ENCODE measurements at regions not wholly inside any gene's neighbourhood (a gene's known extent, or its start where the extent isn't known, plus 50 kb on each side); places are given as distances from the start of the nearest gene placed in this dataset.

DNA sequence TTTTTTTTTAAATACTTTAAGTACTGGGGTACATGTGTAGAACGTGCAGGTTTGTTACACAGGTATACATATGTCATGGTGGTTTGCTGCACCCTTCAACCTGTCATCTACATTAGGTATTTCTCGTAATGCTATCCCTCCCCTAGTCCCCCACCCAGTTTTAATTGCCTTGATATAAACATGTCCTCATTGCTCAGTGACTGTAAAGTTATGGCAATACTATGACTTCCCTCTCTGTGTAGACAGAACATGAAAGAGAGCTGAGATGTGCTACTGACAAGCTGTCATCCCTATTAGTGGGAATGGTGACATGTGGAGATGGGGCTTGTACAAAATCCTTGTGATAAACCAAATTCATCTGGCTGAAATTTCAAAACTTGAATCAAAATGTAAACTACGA lies 449.7 kb upstream of the TRIB2 start:
- no peak for DNase-seq

DNA sequence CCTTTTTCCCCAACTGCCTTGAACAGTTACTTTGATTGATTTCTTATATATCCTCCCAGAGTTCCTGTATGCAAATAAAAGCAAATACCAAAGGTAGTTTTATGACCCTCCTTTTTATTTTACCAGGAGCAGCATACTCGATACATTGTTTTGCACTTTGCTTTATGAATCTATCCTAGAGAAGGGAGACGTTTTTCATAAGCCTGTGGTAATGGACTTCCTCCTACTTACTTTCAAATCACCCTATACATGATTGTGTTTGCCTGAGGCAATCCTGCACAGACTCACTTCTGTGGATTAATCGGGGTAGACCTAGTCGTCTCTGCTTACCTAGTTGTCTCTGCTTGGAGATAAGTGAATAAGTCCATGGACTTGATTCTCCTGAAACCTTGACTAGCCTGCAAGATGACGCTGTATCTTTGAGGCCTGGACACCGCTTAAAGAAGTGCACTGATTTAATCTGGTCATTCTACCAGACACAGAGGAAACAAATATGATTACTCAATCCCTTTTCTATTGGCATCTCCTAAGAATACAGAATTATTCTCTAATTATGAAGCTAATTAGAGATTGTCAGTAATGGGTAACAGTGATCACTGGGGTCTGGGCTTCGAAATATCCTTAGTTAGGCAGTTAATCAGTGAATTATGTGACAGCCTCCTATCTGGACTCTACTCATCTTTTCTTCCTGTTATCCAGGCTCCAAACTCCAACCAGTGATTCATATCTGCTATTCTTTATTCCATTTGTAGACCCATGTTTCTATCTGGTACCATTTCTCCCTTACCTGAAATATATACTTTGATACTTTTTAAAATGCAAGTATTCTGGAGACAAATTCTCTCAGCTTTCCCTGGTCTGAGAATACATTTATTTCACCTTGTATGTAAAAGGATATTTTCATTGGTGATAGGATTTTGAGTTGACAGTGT lies 447.4 kb upstream of the TRIB2 start:
- no peak for DNase-seq

DNA sequence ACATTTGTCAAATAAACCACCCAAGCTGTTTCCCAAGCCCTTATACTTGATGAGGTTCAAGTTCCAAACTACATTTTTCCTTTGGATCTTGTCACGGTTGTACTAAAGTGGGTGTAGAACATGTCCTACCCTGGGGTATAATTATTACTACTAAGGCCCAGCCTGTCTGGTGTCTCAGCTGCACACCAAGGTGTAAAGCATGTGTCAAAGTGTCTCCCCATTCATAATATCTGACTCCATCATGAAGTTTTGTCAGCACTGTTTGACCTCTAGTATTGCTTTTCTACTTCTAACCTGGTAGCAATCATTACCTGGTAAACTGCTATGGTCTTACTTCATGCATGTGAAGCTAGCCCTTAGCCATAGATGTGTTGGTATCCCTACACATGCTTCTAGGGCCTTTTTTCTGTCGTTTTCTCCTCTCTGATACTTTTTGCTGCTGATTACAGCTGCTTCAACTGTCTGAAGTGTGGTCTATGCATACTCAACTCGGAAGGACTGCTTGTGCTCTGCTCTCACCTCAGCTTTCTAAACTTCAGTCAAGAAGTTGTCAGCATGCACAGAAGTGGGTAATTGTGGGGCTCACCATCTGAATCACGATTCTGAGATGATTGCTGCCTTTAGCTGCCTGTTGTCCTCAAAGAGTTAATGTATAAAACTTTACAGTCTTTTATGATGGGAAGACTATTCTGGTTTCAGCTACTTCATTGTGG lies 445.7 kb upstream of the TRIB2 start:
- DNase-seq: no peak

DNA sequence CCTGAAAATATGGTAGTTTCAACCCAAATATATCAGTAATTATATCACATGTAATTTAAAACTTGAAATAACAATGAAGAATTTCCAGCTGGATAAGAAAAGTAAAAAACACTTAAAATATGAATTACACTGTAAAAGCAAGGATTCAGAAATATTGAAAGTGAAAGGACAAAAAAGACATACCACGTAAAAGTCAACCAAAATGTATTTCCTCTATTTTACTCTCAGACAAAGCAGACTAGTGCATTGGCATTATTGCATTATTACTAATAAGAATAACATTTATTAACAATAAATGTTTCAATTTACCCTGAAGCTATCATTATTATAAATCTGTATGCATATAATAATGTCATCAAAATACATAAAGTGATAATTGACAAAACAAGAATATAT lies 445.1 kb upstream of the TRIB2 start:
- no peak for DNase-seq

DNA sequence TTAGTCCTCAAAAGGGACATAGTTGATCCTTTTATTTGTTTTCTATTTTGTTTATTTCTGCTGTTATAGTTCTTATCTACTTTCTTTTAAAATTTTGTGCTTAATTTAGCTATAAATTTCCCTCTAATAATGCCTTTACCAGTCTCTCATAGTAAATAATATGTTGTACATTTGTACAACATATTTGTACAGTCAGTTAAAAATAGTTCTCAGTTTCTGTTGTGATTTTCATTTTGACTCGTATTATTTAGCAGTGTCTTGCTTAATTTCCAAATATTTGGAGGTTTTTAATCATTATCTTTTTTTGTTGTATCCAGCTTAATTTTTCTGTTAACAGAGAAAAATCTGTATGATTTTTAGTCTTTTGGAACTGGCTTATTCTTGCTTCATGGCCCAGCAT lies 443.6 kb upstream of the TRIB2 start:
- DNase-seq: no peak

DNA sequence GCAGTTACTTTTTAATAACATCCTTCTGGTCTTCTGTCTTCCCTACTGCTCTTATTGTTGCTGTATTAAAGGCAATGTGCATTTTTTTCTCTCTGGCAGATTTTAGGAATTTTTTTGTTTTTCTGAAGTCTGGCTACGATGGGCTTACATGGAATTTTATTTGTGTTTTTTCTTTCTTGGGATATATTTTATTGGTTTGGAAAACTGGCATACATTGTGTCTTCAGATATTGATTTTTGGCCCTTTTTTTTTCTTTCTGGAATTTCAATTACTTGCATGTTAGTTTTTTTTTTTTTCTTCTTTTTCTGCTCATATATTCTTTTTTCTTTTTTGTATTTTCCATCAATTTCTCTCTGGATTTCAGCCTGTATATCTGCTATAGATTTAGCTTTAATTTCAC lies 442.1 kb upstream of the TRIB2 start:
- DNase-seq: no peak

DNA sequence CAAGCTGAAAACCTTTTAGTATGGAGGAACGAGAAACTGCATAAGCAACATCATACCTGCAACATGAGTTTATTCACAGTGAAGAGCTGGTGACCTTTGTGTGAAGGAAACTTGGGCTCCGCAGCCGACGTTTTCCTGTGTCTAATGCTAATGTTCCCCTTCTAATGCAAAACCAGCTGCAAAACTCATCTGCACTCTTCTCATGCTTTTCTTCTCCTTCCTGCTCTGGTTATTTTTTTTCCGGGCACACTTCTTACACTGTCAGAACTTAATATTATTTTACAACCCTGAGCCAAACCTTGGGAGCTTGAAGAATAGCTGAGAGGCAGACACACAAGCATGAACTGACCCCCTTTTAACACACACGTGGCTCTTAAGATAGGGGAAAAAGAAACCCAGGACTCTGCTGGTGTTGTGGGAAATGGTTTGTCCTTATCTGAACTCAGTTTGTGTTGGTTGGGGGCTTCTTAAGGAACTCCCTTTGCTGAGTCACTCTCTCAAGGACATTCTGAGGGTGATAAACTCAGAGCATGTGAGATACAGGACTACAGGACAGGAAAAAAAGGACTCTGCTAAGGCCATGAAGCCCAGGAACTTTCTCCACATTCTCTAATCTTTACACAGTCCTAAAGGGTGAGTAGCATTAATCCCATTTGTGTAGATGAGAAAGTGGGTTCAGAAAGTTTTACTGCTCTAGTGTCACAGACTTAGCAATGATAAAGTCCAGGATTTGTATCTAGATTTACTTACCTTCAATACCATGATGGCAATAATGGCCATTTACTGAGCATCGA lies 439.3 kb upstream of the TRIB2 start:
- DNase-seq: no peak

DNA sequence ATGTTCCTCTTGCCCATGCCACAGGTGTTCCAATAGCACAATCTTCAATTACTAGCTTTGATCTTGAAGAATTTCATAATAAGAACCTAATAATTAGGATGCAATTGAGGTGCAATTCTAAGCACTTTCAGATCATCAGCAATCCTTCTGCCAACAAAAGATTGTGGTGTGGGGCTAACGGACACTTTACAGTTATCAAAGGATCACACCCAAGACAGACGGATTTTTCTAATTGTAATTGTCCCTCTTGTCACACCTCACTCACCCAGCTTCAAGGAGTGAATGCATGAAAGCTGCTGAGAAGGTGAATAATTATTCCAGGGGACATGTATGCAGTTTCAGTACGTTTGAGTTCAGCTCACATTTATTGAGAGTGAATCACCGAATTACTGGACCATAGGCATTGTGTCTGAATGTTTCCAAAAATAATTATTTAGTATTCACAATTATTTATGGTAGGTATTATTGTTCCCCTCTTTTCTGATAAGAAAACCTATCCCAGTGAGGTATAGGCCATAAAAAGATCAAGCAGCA lies 438.5 kb upstream of the TRIB2 start:
- DNase-seq: no peak

DNA sequence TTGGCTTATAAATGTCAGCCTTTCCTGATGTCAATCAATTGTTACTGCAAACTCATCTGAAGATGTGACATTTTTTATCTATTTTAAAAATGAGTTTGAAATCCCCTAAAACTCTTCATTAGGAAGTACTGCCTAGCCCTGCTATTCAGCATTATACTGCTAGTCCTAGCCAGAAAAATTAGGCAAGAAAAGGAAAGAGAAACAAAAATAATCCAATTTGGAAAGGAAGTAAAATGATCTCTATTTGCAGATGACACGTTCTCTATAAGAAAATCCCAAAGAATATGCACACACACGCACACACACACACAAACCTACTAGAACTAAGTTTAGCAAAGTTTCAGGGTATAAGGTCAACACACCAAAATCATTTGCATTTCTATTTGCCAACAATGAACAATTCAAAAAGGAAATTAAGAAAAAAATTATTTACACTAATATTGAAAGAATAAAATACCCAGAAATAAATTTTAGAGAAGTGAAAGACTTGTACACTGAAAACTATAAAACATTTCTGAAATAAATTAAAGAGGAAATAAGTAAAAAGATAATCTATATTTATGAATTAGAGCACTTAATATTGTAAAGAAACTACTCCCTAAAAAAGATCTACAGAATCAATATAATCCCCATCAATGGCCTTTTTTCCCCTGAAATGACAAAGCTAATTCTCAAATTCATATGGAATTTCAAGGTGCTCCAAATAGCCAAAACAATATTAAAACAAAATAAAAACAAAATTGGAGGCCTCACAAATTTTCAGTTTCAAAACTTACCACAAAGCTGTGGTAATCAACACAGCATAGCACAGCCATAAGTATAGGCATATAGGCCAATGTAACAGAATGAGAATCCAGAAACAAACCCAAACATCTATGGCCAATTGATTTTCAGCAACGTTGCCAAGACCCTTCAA lies 433.7 kb upstream of the TRIB2 start:
- no peak for DNase-seq

DNA sequence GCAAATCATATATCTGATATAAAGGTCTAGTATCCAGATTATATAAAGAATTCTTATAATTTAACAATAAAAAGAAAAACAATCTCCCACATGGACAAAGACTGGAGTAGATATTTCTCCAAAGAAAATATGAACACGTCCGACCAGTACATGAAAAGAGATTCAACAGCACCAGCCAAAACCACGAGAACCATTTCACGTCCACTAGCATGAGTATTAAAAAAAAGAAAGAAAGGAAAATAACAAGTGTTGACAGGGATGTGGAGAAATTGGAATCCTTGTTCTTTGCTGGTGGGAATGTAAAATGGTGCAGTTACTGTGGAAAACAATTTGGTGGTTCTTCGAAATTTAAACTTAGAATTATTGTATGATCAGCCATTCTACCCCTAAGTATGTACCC lies 432.7 kb upstream of the TRIB2 start:
- DNase-seq: no peak

DNA sequence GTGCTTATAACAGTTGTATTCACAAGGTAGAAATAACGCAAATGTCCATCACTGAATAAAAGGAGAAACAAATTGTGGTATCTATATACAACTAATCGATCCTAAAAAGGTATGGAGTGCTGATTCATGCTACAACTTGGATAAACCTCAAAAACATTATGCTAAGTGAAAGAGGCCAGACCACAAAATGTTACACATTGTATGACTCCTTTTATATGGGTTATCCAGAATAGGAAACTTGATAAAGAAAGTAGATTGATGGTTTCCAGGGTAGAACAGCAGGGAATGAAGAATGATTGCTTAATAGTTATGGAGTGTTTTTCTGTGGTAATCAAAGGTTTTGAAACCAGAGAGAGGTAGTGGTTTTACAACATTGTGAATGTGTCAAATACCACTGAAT lies 432.2 kb upstream of the TRIB2 start:
- DNase-seq: no peak

DNA sequence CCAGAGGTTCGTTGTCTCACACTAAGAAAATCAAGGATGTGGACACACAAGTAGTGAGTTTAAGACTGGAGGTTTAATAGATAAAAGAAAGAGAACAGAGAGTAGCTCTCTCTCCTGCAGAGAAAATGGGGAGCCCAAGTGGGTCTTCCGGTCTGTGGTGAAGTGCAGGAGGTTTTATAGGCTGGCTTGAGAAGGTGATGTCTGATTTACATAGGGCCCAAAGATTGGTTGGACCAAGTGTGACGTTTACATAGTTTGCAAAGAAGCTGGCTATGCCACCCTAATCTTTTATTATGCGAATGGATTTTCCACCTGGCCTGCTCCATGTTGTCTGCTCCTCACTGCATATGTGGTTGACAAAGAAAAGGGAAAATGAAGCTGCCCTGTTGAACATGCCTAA lies 430.4 kb upstream of the TRIB2 start:
- DNase-seq: no peak

DNA sequence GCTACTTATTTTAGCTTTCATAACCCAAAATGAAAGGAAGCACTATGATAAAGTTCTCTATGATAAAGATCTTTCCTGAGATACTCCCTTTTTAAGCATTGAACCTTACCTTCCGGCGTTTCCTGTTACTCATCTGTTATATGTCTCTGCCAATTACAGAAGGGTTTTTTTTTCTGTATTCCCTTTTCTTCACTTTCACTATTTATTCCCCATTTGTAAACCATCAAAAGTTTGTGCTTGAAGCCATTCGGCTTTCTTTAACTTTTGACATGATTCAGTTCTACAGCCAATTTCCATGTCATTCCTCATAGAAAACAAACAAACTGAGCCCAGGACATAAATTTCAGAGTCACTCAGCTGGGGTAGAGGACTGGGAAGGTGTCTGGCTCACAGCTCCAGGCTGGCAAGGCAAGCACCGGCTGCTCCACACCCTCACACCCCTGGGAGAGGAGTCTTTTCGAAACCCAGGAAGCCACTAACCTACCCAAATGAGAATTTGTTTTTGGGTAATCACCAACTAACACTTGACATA lies 429.4 kb upstream of the TRIB2 start:
- DNase-seq: no peak

DNA sequence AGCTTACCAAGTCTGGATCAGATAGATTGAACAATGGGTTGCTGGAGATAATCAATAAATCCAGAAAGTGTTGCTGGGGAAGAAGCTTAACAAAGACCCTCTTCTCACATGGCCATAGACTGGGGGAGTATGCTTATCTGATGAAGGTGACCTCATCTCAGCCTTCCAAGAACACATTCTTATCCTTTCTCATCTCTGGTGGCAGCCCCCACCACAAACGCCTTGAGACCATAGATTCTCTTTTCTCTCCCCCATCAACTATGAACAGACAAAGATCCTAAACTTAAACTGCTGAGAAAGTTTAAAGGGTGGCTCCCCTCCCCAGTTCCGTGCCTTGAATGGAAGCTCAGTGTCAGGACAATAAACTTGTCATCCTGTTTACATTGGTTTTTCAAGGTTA lies 428.7 kb upstream of the TRIB2 start:
- no peak for DNase-seq

DNA sequence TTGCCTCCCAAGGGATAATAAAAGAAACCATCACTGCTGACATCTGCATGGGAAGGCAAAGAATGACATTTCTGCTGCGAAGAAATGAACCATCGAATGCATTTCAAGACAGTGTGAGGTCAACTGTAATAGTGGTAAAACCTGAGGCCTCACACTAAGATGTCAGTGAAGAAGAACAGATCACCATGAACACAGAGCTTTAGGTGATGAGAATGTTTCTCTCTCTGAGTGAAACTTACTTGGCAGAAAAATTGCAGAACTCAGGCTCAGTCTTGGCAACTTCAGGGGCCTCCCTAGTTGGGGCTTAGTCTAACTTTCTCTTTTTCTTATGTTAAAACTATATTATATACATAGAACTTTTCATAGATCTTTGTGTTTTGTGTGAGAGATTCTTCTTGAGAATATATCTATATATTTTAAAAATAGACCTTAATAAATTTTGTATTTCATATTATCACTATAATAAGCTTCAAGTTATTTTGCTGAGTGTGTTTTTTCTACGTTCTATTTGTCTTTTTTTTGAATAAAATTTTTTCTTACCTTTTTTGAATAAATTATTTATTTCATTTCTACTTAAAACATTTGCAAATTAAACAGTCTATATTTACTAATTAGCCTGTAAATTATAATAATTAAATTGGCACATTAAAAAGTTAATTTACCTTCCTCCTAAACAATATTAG lies 427.5 kb upstream of the TRIB2 start:
- DNase-seq: no peak

DNA sequence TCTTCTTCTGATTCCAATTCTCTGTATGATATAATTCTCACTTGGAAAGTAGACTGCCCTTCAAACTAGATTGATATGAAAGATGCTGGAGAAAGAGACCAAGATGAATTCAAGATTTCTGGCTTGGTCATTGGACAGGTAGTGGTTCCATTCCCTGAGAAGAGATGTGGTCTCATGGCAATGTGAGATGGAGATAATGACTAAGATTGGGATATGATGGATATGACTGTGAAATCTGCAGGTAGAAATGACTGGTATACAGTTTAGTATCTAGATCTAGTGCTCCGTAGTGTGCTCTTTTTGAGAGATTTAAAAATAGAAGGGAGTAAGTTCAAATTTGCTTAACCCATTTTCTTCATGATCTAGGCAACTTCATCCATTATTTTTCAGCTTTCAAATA lies 425.4 kb upstream of the TRIB2 start:
- no peak for DNase-seq

DNA sequence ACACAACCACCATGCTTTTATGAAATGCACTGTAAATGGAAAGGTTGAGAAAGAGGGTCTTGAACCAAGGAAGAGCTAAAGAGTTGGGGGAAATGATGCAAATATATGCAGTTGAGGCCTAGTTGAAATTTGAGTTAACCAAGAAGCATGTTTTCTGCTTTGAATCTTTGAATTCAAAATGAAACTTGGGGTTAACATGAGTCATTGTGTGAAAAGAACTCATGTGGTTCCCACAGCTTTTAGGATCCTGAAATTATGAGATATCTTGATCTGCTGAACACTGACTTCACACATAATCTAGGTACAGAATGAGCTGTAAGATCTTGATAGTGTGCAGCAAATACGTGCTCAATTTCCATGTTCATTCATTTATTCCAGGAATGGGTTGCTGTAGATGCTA lies 422.9 kb upstream of the TRIB2 start:
- DNase-seq: no peak

DNA sequence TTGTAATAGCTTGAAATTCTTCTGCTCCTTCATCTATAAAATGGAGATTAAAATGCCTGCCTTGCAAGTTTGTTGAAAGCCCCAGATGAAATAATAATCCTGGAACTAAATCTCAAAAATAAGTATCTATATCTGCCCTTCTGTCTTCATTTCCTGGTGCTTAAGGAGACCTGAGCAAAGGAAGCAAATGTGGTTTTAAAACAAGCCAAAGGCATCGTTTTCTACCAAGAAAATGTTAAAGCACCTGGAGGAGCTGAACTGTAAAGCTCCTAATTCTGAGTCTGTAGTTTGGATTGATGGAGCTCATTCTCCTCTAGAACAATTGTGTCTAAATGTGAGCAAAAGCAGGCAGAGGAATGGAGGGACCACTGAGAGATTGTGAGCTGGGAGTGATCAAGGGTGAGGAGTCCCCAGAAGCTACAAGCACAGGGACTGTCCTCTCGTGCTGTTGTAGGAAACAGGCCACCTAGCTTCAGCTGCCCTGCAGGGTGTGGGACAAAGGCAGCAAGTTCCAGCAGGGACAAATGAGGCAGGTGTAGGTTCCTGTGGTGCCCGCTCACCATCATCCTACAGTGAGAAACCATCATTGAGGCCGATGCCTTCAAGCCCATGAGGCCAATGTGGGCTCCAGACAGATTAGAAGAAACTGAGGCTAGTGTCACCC lies 420.7 kb upstream of the TRIB2 start:
- no peak for DNase-seq

DNA sequence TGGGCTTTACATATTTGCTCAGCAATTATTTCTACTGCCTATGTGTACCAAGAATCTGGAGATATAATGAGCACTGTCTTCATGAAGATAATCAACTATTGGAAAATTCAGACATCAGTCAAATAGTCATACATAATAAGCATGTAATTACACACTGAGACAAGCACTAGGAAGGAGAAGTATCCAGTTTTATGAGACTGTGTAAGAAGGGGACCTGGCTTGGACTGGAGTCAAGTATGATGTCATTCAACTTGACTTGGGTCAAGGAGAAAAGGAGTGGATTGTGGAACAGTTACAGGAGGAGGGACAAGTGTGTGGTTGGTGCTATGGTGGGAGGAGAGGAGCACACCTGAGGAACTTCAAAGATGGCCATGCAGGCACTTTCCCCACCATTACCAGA lies 419.8 kb upstream of the TRIB2 start:
- DNase-seq: no peak

DNA sequence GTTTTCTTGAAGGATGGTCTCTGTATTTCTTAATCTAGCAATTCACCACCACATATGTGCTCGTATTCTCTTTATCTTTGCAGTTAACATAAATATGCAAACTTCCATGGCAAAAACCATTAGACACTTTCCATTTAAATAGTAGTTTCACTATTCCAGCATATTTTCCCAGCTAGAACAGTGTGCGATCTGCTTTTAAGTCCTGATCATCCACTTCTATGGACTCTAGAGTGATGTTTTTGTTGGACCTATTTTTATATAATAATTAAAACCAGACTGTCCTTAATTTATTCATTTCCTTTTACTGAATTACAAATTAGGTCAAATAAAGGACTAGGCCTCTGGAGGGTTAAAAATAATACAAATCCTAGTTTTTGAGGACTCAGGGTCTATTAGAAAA lies 418.4 kb upstream of the TRIB2 start:
- DNase-seq: no peak

DNA sequence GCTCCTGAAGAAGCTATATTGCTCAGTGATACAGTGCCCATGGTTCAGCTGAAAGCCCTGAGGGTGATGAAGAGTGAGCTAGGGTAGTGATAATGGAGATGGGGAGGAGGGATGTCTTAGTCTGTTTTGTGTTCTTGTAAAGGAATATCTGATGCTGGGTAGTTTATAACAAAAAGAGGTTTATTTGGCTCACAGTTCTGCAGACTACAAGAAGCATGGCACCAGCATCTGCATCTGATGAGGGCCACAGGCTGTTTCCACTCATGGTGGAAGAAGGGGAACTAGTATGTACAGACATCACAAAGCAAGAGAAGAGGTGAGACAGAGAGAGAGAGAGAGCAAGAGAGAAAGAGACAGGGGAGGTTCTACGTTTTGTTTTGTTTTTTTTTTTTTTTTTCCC lies 417.3 kb upstream of the TRIB2 start:
- no peak for DNase-seq
